Bronchial epithelial cell (primary cell): ENCODE measurements at regions not wholly inside any gene's neighbourhood (a gene's known extent, or its start where the extent isn't known, plus 50 kb on each side); places are given as distances from the start of the nearest gene placed in this dataset.
A peak's percentile ranks its signal among the peaks of the same experiment; 100 is the strongest.

Experiments
- DNase-seq: peaks from one replicate; pipeline ENCODE4 v3.0.0-alpha.2; 2010; ENCODE audit warnings: low read depth
- FAIRE-seq: peaks from 2 replicates; lab custom pipeline; 2011; peaks lifted over from hg19 to GRCh38; lab: Jason Lieb, UNC
- H3K27me3 ChIP-seq: 2 replicates; pipeline ENCODE4 v1.5.1; 2011; ENCODE audit warnings: low read length; ENCODE audit not compliant: control insufficient read depth, insufficient read depth
- H3K36me3 ChIP-seq: 2 replicates; pipeline ENCODE4 v1.5.1; 2011; ENCODE audit warnings: low read length; ENCODE audit not compliant: control insufficient read depth, insufficient read depth
- H3K4me3 ChIP-seq: 2 replicates; pipeline ENCODE4 v1.5.1; 2011; ENCODE audit warnings: mild to moderate bottlenecking, low read depth, low read length, control low read depth
- TF ChIP-seq, protein P1 (sequence below): IDR thresholded peaks from 2 replicates; pipeline ENCODE4 v1.5.1; 2011; ENCODE audit warnings: mild to moderate bottlenecking, moderate library complexity, low read length, control low read depth, inconsistent platforms; ENCODE audit not compliant: insufficient read depth, severe bottlenecking

DNA sequence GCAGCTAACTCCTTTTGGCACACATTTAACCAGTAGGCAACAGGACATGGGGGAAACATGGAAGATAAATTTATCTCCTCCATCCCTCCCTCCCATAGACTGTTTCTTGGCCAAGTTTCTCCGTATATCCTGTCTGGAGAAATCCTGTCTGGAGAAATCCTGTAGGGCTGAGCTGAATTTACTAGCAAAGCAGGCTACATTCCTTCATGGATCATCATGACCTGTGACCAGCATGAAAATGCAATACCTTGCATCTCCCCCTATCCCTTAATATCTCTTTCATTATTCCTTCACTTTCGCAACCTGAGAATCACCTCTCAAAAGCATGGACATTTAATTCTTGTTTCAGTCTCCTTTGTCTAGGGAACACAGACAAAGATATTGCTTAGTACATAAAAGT lies 379.1 kb downstream of the PSAT1 start:
- no peak for DNase-seq
- TF ChIP-seq, protein P1, sequence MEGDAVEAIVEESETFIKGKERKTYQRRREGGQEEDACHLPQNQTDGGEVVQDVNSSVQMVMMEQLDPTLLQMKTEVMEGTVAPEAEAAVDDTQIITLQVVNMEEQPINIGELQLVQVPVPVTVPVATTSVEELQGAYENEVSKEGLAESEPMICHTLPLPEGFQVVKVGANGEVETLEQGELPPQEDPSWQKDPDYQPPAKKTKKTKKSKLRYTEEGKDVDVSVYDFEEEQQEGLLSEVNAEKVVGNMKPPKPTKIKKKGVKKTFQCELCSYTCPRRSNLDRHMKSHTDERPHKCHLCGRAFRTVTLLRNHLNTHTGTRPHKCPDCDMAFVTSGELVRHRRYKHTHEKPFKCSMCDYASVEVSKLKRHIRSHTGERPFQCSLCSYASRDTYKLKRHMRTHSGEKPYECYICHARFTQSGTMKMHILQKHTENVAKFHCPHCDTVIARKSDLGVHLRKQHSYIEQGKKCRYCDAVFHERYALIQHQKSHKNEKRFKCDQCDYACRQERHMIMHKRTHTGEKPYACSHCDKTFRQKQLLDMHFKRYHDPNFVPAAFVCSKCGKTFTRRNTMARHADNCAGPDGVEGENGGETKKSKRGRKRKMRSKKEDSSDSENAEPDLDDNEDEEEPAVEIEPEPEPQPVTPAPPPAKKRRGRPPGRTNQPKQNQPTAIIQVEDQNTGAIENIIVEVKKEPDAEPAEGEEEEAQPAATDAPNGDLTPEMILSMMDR, result no peak
- no peak for FAIRE-seq
- Histone ChIP-seq H3K36me3 (no peaks in the 10 kb centered on the region), H3K4me3 (no peak overlapping the region), H3K27me3 (no peaks in the 10 kb centered on the region)

DNA sequence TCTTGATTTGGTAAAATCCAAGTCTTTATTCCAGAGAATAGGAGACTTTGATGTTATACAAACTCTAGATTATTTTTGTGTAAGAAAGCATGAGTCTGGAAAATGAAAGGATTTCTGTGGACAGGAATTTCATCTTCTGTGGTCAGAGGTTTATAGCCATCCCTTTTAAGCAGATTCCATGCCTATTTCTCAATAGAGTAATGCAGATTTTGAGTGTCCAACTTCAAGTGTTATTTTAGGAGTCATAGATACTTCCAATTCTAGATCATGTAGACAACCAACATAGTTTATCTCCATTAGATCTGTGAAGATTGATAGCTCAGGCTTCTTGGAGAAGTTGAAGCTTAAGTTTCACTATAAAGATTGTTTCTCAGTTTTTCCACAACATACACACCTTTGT lies 379.7 kb downstream of the PSAT1 start:
- DNase-seq (no peak), FAIRE-seq (peak; percentile 40)
- TF ChIP-seq, protein P1, result no peak
- no peak overlapping the region for H3K4me3 ChIP-seq
- H3K36me3 ChIP-seq, result no peaks in the 10 kb centered on the region
- H3K27me3 ChIP-seq, result no peaks in the 10 kb centered on the region

DNA sequence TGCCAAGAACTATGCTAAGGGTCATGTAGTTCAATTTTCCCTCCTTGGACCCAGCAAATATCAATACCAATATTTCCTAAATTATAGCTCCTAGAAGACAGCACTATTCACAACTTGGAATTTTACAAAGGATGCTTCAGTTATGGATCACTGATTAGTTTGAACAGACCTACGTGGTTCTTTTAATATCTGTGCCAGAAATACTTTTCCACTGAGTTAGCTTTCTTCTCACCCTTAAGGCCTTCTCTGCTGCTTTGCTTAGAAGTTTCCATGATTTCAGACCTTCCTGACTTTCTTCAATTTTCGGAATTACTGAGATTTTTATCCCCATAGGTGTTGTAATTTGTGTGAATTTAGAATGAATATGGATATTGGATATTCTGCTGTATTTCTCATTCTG lies 380.4 kb downstream of the PSAT1 start:
- Histone ChIP-seq H3K27me3 (no peaks in the 10 kb centered on the region), H3K4me3 (no peak overlapping the region), H3K36me3 (no peaks in the 10 kb centered on the region)
- DNase-seq (no peak), FAIRE-seq (no peak)
- TF ChIP-seq, protein P1, result no peak

DNA sequence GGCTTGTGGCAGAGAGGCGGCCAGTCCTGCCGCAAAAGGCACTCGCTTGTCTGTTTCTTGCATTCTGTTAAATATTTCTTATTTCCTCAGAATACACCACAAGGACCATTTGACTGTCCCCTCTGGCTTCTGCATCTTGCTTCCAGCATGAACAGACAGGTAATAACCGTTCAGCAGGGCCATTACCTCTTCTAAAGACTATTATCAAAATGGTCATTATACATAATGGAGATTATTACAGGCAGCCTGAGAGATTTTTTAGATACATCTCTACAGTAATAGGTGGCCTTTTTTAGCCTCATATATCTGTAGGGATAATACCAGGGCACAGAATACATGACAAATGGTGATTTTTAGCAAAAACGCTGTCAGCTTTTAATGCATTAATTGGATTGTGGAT lies 382.0 kb downstream of the PSAT1 start:
- no peak overlapping the region for H3K4me3 ChIP-seq
- no peaks in the 10 kb centered on the region for H3K27me3 ChIP-seq
- TF ChIP-seq, protein P1, result no peak
- DNase-seq (no peak), FAIRE-seq (no peak)
- no peaks in the 10 kb centered on the region for H3K36me3 ChIP-seq

DNA sequence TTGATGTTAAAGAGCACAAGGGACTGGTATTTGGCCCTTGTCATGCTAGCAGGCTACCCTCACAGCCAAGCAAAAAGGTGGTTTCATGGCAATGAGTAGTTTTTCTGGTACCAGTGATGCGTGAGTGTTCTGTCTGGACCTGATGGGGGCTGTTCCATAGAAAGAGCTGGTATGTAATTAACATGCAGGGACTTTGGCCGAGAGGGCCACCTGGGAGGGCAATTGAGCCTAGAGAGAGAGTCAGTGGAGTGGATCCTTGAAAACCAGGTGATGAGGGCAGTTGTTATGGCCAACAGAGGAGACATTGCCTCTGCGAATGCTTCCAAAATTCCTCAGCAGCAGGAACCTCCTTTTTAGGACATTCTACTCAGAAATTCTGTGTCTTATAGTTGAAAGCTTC lies 383.3 kb downstream of the PSAT1 start:
- Histone ChIP-seq H3K27me3 (no peaks in the 10 kb centered on the region), H3K36me3 (no peaks in the 10 kb centered on the region), H3K4me3 (no peak overlapping the region)
- no peak for DNase-seq
- TF ChIP-seq, protein P1, result no peak
- FAIRE-seq, result no peak

DNA sequence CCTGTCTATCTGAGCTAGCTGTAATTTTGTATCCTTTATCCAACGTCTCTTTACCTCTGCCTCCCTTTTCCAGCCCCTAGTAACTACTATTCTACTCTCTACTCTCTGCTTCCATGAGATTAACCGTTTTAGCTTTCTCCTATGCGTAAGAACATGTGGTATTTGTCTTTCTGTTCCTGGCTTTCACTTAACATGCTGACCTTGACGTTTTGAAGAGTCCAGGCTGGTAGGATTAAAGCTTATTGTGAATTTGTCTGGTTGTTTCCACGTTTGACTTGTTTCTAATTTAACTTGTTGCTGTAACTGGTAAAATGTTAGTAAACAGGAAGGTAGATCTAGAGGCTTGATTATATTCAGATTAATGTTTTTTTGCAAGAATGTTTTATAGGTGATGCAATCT lies 385.3 kb downstream of the PSAT1 start:
- H3K27me3 ChIP-seq, result no peaks in the 10 kb centered on the region
- DNase-seq, result no peak
- H3K36me3 ChIP-seq, result no peaks in the 10 kb centered on the region
- TF ChIP-seq, protein P1, result no peak
- FAIRE-seq, result no peak
- H3K4me3 ChIP-seq, result no peak overlapping the region
